Hematopoietic multipotent progenitor cell treated with erythropoietin and hydrocortisone succinate and interleukin-3 and kit ligand, for 17 days (in vitro differentiated cells): ENCODE measurements at regions not wholly inside any gene's neighbourhood (a gene's known extent, or its start where the extent isn't known, plus 50 kb on each side); places are given as distances from the start of the nearest gene placed in this dataset.
"Not testable (repeated sequence)": the region's sequence is repeated elsewhere in the genome, so short reads cannot be mapped to it uniquely, and the experiment has no call there.

Experiments used
- DNase-seq: peaks from one replicate; pipeline ENCODE4 v3.0.0-alpha.2; 2015; ENCODE audit warnings: low spot score

DNA sequence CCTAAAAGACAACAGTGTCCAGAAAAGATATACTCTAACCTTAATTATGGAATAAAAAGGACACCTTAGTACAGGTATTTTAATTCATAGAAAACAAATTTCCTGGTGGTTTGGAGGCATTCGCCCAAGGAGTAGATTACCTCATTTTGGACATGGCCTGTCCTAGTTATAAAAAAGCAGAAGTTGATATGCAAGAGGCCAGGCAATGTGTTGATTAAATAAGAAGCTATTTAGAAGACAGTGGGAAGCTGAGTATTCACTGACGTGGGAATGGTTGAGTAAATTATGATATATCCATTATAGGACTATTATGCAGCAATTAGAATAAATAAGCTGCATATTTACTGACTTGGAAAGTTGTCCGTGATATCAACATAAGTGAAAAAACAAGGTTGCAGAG is 314.9 kb downstream of the ALDH8A1 start:
- DNase-seq: no peak

DNA sequence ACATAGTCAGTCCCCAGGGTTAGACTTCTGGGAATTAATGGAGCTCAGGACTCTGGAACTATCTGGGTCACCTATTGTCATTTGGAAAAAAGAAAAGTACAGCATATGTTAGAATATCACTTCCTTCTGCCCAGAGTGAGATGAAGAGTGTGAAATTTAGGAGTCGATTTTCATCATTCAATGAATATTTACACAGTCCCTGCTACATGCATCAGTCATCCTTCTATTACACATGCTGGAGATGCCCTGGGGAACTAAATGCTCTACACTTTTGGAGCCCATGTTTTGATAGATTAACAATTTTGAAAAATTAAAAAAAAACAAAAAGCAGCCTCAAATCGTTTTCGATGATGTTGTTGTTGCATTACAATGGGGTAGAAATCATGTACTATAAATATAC is 315.4 kb downstream of the ALDH8A1 start:
- DNase-seq: no peak

DNA sequence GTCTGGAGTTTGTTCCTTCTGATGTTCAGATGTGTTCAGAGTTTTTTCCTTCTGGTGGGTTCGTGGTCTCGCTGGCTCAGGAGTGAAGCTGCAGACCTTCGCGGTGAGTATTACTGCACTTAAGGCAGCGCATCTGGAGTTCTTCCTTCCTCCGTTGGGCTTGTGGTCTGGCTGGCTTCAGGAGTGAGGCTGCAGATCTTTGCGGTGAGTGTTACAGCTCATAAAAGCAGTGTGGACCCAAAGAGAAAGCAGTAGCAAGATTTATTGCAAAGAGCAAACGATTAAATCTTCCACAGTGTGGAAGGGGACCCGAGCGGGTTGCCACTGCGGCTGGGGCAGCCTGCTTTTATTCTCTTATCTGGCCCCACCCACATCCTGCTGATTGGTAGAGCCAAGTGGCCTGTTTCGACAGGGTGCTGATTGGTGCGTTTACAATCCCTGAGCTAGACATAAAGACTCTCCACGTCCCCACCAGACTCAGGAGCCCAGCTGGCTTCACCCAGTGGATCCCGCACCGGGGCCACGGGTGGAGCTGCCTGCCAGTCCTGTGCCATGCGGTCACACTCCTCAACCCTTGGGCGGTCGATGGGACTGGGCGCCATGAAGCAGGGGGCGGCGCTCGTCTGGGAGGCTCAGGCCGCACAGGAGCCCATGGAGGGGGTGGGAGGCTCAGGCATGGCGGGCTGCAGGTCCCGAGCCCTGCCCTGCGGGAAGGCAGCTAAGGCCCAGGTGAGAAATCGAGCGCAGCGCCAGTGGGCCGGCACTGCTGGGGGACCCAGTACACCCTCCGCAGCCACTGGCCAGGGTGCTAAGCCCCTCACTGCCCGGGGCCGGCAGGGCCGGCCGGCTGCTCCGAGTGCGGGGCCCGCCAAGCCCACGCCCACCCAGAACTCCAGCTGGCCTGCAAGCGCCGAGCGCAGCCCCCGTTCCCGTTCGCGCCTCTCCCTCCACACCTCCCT is 315.3 kb upstream of the SGK1 start:
- not testable (repeated sequence) for DNase-seq

DNA sequence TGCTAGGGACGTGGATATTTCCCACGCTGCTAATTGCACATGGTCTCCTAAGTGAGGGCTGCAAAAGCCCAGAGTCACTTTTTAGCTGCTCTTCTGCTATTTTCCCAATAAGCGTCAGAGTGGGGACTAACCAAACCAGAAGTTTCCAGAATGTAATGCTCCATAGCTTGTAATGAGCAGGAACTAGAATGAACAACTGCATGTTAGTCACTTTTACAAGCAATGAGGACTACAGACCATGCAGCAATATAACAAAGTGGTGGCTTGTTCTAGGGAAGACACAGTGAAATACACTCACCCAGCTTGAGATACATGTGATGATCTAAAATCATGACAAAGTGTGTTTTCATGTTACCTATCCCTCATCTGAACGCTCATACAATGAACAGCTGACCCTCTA is 314.1 kb upstream of the SGK1 start:
- DNase-seq: no peak

DNA sequence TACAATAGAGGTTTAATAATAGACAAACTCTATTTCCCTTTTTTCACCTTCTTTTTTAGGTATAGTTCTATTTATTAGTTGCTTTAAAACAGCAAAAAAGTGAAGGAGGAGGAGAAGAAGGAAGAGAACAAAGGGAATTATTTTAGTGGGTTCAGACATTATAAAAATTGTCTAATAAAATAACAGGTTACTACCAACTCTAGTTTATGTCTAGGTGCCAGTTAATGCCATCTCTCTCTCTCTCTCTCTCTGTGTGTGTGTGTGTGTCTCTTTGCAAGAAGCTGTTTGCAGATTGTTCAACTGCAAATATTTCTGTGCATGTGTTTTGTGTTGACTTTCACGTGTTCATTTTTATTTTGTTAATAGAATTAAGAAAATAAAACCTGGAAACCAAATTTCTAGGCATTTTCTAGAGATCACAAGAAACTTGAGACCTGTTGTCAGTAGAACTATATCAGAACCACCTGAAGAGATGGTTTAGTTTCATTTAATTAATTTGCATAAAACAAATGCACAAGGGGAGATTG is 313.5 kb upstream of the SGK1 start:
- DNase-seq: no peak

DNA sequence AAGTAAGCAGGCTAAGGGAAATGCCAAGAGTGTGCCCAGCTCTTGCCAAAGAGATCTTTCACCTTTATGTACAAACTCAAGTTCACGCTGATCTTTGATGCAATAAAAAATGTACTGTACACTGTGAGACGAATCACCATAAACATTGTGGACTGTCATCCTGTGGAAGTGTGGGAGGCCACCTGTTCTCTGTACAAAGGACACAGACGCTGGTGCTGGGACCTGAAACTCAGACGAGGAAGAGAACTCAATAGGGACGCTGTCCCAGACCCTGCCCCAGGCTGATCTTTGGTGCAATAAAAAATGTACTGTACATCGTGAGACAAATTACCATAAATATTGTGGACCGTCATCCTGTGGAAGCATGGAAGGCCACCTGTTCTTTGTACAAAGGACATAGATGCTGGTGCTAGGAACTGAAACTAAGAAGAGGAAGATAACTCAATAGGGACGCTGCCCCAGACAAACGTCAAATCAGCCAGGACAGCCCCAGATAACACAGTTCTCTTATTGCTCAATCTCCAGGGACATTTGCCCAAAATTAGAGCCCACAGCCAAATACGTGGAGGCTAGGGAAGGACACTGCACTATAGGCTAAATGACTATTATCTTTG is 312.7 kb upstream of the SGK1 start:
- DNase-seq: no peak

DNA sequence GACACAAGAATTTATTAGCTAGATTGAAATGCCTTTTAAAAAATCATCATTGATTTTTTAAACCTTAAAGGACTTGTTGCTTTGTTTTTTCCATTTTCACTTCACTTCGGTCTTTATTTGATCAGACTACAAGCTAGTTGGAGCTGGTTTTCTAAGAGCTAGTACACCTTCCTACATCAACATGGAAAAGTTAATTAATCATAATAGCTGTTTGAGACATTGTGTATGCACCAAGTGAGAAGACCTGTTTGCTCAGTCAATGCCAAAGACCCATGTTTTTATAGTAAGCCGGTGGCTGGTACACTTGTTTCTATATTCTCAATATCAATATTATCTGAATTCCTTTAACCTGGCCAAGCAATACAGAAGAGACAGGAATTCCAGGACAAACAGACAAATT is 310.2 kb upstream of the SGK1 start:
- DNase-seq: no peak

DNA sequence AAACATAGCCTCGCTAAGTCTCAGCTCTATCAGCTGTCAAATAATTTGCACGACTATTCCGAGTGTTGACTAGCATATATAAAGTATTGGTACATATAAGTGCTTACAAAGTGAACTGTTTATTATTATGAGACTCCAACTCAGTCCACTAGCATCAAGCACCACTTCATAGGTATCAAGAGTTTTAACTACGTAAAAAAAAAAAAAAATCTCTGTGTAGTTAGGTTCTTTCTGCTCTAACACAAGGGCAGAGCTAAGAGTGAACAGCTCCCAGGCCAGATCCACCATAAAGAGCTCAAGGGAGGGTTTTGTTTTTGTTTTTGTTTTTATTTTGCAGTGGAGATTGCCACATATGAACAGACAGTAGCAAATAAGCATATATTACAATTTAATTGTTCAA is 309.8 kb upstream of the SGK1 start:
- DNase-seq: no peak

DNA sequence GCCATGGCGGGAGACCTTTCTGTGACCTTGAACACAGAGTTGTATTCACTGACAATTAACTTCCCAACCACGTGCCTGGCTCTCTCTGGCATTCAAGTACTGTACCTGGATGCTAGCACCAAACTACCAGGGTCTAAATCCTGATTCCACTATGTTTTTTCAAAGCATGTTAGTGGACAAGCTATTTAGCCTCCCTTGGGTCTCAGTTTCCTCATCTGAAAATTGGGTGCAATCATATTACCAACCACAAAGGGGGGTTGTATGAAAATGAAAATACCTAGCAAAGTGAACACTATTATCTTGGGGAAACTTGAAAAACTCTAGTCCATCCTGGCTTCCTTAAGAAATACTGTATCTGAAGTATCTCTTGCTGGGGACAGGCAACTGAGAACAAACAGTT is 308.7 kb upstream of the SGK1 start:
- DNase-seq: no peak

DNA sequence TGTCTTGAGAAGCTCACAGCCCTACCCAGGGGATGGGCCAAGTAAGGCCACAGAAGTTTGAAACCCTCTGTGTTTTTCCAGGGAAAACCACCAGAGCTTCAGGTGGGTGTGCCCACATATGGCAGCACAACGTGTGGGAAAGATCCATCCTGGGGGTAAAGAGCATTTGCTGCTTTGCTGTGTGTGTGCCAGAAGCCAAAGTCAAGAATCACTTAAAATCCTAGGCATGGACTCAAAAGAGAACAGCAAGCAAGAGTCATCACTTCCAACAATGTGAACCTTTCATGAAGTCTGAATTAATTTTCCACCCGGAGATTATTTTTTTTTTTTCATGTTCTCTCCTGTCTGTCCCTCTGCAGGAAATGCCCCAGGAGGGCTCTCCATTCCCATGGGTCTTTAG is 308.2 kb upstream of the SGK1 start:
- DNase-seq: no peak

DNA sequence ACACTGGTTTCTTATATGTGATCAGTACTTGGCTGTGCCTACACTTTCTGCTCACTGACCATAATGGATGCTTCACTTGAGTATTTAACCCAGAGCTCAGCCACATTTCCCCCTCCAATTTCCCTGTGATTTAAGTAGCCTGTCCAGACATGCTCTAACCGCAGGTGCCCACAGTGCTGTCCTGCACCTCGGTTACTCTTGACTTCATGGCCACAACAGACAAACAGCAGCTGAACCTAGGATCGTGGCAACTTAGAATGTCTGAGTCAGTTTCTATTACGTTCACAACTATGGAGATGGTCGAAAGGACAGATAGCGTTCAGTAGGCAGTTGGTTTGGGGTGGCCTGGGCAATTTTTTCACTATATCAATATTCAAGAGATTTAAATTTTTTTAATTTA is 306.9 kb upstream of the SGK1 start:
- DNase-seq: no peak

DNA sequence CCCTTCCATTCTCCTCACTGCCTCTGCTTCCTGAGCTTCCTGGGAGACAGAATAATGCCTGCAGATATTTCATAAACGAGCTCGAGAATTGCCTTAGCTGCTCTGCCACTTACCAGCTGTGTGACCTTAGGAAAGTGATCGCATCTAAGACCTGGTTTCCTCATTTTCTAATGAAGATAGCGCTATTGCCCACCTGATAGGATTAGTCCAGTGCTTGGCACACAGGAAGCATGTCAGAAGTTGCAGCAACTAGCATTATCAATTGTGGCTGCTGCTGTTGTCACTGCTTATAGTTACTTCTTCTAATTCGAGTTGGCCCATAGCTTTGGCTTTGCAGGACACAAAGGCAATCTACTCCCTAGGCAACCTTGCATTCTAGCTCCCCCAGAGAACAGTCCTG is 305.5 kb upstream of the SGK1 start:
- no peak for DNase-seq

DNA sequence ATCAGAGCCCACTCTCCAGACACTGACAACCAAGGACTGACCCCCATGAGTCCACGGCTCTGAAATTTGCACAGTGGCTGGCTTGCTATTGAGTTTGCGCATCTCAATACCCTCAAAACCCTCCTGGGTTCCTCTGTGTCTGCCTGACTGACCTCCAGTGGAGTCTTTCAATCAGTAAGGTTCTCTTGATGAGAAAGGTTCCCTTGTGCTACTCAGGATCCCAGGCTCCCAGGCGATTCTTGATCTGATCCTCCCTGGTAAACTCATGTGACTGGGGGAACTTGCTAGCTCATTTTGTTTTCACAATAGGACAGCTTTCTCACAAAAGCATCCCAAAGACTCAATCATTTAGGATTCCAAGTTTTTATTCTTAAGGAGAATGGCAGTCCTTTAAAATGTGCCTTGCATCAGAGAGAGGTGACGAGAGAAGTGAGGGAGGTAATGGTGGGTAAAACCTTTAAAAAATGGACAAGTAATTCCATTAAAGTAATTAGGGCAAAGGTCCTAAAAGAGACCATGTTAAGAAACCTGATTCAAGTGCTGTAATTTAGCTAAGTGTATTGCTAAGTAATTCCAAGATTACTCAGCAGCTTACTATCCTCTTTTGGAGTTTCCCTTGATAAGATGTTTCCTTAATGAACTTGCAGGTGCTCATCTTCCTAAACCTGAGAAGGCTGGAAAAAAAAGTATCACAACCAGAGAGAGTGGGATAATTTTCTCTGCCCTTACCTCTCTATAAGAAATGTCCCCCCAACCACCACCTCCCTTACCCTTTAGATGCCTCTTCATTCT is 304.7 kb upstream of the SGK1 start:
- DNase-seq: no peak

DNA sequence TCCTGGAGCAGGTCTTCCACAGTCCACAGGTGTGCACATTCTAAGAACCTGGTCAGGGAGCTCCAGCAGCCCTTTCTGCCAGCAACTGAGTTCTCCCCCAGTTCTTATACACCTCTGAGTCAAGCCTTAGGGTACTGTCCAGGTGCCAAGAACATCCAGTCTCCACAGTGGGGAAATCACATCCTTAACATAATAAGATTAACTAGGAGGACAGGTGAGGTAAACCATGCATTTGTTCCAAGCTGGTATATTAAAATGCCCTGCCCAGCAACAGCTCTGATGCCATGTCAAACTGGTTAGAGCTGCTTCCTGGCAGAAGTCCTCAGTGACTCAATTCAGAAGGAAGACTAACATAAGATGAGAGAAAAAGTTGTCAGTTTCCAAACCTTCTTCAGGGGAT is 303.9 kb upstream of the SGK1 start:
- no peak for DNase-seq

DNA sequence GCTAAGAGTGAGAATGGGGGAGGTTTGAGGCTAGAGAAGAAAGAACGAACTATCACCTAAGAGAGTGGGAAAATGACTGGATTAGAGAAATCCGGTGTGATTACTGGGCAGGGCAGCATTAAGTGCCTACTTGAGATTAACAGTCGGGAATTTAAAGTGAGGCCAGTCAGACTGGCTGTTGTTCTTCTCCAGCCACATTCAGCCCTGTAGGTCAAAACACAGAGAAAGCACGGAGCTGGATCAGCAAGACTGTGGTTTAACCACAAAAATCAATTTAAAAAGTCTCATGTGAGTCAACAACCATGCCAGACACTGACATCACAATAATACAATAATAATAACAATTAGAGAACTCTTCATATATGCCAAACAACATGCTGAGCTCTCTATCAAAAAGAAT is 301.9 kb upstream of the SGK1 start:
- no peak for DNase-seq

DNA sequence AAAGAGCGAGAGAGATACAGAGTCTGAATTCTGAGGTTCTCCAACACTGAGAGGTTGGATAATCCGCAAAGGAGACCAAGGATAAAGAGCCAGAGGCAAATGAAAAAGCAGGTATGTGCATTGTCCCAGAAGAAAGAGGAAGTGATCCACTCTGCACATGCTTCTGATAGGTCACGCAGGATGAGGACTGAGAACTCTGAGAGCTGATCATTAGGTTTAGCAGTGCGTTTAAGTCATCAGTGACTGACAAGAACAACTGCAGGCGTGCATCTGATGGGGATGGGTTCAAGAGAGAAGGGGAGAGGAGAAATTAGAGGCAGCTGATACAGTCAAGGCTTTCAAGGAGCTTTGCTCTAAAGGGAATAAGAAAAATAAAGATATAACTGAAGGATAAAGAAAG is 301.2 kb upstream of the SGK1 start:
- DNase-seq: no peak

DNA sequence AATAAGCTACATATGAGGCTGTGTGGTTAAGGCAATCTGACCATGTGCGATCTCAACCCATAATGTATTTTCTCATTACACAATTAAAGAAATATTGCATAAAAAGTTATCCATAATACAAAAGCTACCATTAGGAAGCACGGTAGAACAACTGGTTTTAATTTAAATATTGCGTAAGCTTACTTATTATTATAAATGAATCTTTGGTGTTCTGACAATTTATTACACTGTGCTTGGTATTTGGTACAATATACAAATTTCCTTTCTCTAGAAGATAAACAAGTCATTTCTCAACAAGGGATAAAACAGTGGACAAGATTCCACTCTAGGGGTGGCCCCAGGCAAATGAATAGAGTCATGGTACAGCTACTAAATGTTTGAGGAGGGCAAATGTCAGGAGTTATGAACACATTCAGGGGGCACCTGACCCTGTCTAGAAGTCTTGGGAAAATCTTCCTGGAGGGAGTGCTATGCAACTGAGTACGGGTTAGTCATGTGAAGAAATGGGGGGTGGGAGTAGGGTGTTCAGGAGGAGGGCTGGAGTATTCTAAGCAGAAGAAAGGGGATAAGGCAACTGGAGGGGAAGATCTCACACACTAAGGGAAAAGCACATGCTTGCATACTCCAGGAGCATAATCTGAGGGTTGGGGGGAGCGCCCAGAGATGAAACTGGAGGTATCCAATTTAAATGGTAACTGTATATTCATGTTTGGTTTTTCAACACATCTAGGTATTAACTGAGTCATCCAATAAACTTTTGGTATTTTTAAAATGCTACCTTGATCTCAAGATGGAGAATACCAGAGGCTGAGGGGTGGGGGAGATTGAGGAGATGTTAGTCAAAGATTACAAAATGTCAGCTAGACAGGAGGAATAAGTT is 296.9 kb upstream of the SGK1 start:
- DNase-seq: no peak

DNA sequence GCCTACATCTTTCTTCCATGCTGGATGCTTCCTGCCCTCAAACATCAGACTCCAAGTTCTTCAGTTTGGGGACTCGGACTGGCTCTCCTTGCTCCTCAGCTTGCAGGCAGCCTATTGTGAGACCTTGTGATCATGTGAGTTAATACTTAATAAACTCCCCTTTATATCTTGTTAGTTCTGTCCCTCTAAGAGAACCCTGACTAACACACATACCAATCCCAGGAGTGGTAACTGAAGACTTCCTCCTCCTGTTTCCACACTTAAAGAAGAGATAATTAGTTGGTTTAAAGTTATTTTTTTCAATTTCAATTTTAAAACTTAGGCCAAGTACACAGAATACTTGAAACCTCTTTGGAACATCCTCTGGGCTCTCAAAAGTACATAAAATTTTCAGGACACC is 294.2 kb upstream of the SGK1 start:
- not testable (repeated sequence) for DNase-seq

DNA sequence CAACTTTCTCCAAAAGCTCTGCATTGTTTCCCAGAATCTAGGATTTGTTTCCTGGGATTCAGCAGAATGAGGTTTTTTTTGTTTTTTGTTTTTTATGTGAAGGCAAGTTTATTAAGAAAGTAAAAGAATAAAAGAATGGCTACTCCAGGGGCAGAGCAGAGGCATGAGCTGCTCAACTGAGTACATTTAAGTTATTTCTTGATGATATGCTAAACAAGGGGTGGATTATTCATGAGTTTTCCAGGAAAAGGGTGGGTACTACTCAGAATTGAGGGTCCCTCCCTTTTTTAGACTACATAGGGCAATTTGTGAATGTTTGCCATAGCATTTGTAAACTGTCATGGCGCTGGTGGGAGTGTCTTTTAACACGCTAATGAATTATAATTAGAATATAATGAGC is 292.5 kb upstream of the SGK1 start:
- DNase-seq: no peak

DNA sequence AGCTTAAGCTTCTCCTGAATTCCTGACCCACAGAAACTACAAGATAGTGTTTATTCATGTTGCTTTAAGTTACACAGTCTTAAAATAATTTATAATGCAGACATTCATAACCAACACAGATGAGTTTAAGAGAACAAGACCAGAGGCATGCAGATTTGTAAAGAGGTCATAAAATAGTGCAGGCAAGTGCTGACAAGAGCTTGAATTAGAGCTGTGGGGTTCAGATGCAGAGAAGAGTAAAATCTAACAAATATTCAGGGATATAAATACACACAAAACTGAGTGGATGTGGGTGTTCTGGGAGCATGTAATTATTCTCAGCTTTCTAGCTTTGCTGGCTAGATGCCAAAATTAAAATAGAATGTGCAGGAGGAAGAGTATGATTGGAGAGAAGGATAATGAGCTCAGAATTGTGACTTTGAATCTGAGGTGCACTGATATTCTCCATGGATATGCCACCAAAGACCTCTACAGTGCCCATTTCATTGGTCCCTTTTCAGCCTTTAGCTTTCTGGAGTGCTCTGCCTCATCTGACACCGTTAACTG is 291.9 kb upstream of the SGK1 start:
- DNase-seq: no peak

DNA sequence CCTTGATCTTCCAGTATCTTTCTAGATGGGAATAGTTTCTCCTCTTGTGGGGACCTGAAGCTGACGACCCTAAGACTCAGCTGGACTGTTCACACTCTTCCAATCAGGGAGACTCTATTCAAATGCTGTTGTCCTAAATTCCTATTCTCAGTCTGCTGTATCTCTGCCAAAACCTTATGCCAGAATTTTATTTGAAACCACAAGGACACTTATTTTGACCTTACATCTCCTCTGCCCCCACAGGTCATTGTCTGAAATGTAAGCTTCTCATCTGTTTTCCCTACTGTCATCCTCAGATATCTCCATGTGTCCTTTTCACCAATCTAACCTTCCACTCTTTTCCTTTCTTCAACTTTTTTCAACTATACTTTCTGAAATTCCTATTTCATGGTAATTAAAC is 289.5 kb upstream of the SGK1 start:
- DNase-seq: no peak
